H1 (cell line): ENCODE measurements at regions not wholly inside any gene's neighbourhood (a gene's known extent, or its start where the extent isn't known, plus 50 kb on each side); places are given as distances from the start of the nearest gene placed in this dataset.

Experiments used
- CTCF ChIA-PET: fragments of 300-600 bp; sonication (Branson Sonifier 250); formaldehyde crosslinking; loops from one replicate; lab custom pipeline; 2021; ENCODE audit not compliant: partially characterized antibody; lab: Charles Lee
- POLR2A ChIA-PET: fragments of 300-600 bp; sonication (Branson Sonifier 250); formaldehyde crosslinking; loops from one replicate; lab custom pipeline; 2021; ENCODE audit warnings: inconsistent platforms; ENCODE audit not compliant: partially characterized antibody; lab: Charles Lee
- DNase-seq, 2 experiments: peaks; one replicate each; pipeline versions ENCODE4 v3.0.0 to v3.0.0-alpha.2; 2010 to 2022; ENCODE audit warnings: low spot score in 2 of 2, low read depth in 1 of 2, mixed read lengths in 1 of 2
- FAIRE-seq: peaks from 2 replicates; lab custom pipeline; 2011; peaks lifted over from hg19 to GRCh38; lab: Jason Lieb, UNC
- H2AFZ ChIP-seq: 2 replicates; pipeline ENCODE4 v1.8.1; 2012; ENCODE audit warnings: low read length, inconsistent platforms
- H2AK5ac ChIP-seq: 2 replicates; pipeline ENCODE4 v1.6.1; 2013; ENCODE audit warnings: low read depth, low read length
- H2BK120ac ChIP-seq: replicated peaks from 2 replicates; pipeline ENCODE3; 2013; ENCODE audit warnings: low read depth, low read length, inconsistent platforms
- H2BK12ac ChIP-seq: 2 replicates; pipeline ENCODE4 v1.6.1; 2013; ENCODE audit warnings: low read depth, low read length
- H2BK15ac ChIP-seq: 2 replicates; pipeline ENCODE4 v1.6.1; 2013; ENCODE audit warnings: low read length
- H2BK20ac ChIP-seq: 2 replicates; pipeline ENCODE4 v1.6.1; 2013; ENCODE audit warnings: low read length
- H2BK5ac ChIP-seq: 2 replicates; pipeline ENCODE4 v1.6.1; 2013; ENCODE audit warnings: low read depth, low read length
- H3K14ac ChIP-seq: 2 replicates; pipeline ENCODE4 v1.6.1; 2013; ENCODE audit warnings: inconsistent platforms; ENCODE audit not compliant: insufficient read length
- H3K18ac ChIP-seq: 2 replicates; pipeline ENCODE4 v1.6.1; 2013; ENCODE audit warnings: low read length; ENCODE audit errors: extremely low read depth
- H3K23ac ChIP-seq: 2 replicates; pipeline ENCODE4 v1.6.1; 2013; ENCODE audit warnings: inconsistent platforms; ENCODE audit not compliant: insufficient read length
- H3K23me2 ChIP-seq: 2 replicates; pipeline ENCODE4 v1.6.1; 2013; ENCODE audit warnings: low read depth, low read length
- H3K27ac ChIP-seq: 2 replicates; pipeline ENCODE4 v1.6.1; 2011; ENCODE audit warnings: low read depth, low read length, inconsistent platforms
- H3K27me3 ChIP-seq, 4 experiments: replicated peaks in 1 of 4; 1 replicate in 1 of 4; 2 replicates in 3 of 4; pipeline versions ENCODE4 v1.6.1 to v1.8.1; 2011 to 2013; ENCODE audit warnings: low read length in 3 of 4, mild to moderate bottlenecking in 3 of 4, inconsistent platforms in 2 of 4, mixed read lengths in 2 of 4, moderate library complexity in 1 of 4; ENCODE audit not compliant: control insufficient read depth in 3 of 4, insufficient read depth in 3 of 4; ENCODE audit errors: extremely low read depth in 1 of 4
- H3K36me3 ChIP-seq, 4 experiments: 2 replicates each; pipeline versions ENCODE4 v1.6.1 to v1.8.1; 2011 to 2013; ENCODE audit warnings: mild to moderate bottlenecking in 4 of 4, low read length in 3 of 4, moderate library complexity in 2 of 4, control low read depth in 1 of 4, inconsistent platforms in 1 of 4; ENCODE audit not compliant: insufficient read depth in 4 of 4, control insufficient read depth in 2 of 4
- H3K4ac ChIP-seq: replicated peaks from 2 replicates; pipeline ENCODE3; 2013; ENCODE audit warnings: low read length, low read depth, mixed read lengths, inconsistent platforms; ENCODE audit not compliant: insufficient read length
- H3K4me1 ChIP-seq, 4 experiments: replicated peaks in 1 of 4; 1 replicate in 1 of 4; 2 replicates in 3 of 4; pipeline versions ENCODE4 v1.6.1 to v1.8.1; 2011 to 2013; ENCODE audit warnings: low read length in 3 of 4, inconsistent platforms in 2 of 4, mixed read lengths in 1 of 4; ENCODE audit not compliant: insufficient read depth in 4 of 4, control insufficient read depth in 3 of 4
- H3K4me2 ChIP-seq, 2 experiments: 2 replicates each; pipeline versions ENCODE4 v1.6.1 to v1.8.1; 2011 to 2013; ENCODE audit warnings: low read depth in 2 of 2, low read length in 2 of 2, control low read depth in 1 of 2, inconsistent platforms in 1 of 2, mild to moderate bottlenecking in 1 of 2; ENCODE audit not compliant: insufficient read depth in 1 of 2
- H3K4me3 ChIP-seq, 4 experiments: fragments of 200-600, 300-600 bp in 1 of 4; sonication (generic), shearing (Covaris generic), sonication (Bioruptor Twin) in 1 of 4; 2 replicates each; pipeline versions ENCODE4 v1.5.1 to v1.8.1; 2011 to 2016; ENCODE audit warnings: low read length in 4 of 4, low read depth in 3 of 4, control low read depth in 2 of 4, inconsistent platforms in 2 of 4, mild to moderate bottlenecking in 2 of 4, mixed read lengths in 1 of 4, moderate library complexity in 1 of 4; ENCODE audit not compliant: insufficient read depth in 2 of 4; ENCODE audit errors: extremely low read depth in 1 of 4
- H3K56ac ChIP-seq: replicated peaks from 2 replicates; pipeline ENCODE3; 2013; ENCODE audit warnings: low read depth, mild to moderate bottlenecking, mixed read lengths, low read length, inconsistent platforms; ENCODE audit not compliant: insufficient read length
- H3K79me1 ChIP-seq: 2 replicates; pipeline ENCODE4 v1.6.1; 2013; ENCODE audit warnings: low read depth, low read length, control low read depth
- H3K79me2 ChIP-seq, 2 experiments: 2 replicates each; pipeline versions ENCODE4 v1.6.1 to v1.8.1; 2012 to 2013; ENCODE audit warnings: low read length in 2 of 2, mild to moderate bottlenecking in 2 of 2, inconsistent platforms in 1 of 2; ENCODE audit not compliant: insufficient read depth in 2 of 2, control insufficient read depth in 1 of 2
- H3K9ac ChIP-seq, 4 experiments: replicated peaks in 1 of 4; 1 replicate in 1 of 4; 2 replicates in 3 of 4; pipeline versions ENCODE4 v1.6.1 to v1.8.1; 2011 to 2013; ENCODE audit warnings: low read depth in 3 of 4, low read length in 3 of 4, control low read depth in 2 of 4, mild to moderate bottlenecking in 2 of 4, moderate library complexity in 2 of 4, inconsistent platforms in 1 of 4; ENCODE audit errors: extremely low read depth in 1 of 4
- H3K9me3 ChIP-seq, 2 experiments: 2 replicates each; pipeline versions ENCODE4 v1.6.1 to v1.8.1; 2012 to 2013; ENCODE audit warnings: mild to moderate bottlenecking in 2 of 2, moderate library complexity in 2 of 2, control low read depth in 1 of 2, inconsistent platforms in 1 of 2, low read depth in 1 of 2, low read length in 1 of 2, mixed read lengths in 1 of 2; ENCODE audit not compliant: insufficient read depth in 2 of 2
- H4K20me1 ChIP-seq, 2 experiments: replicated peaks in 1 of 2; 2 replicates each; pipeline versions ENCODE3 to v1.8.1; 2011 to 2013; ENCODE audit warnings: inconsistent platforms in 2 of 2, low read length in 2 of 2, mild to moderate bottlenecking in 1 of 2; ENCODE audit not compliant: insufficient read depth in 2 of 2, control insufficient read depth in 1 of 2
- H4K5ac ChIP-seq: 2 replicates; pipeline ENCODE4 v1.6.1; 2013; ENCODE audit warnings: low read length, low read depth, mixed read lengths, inconsistent platforms; ENCODE audit not compliant: insufficient read length
- H4K8ac ChIP-seq: 2 replicates; pipeline ENCODE4 v1.8.0; 2013; ENCODE audit warnings: mild to moderate bottlenecking, moderate library complexity, low read length, inconsistent platforms; ENCODE audit not compliant: insufficient read depth; ENCODE audit errors: extremely low read depth
- H4K91ac ChIP-seq: replicated peaks from 2 replicates; pipeline ENCODE3; 2013; ENCODE audit warnings: low read length, mixed read lengths, inconsistent platforms; ENCODE audit not compliant: insufficient read length
- KDM4A ChIP-seq: IDR thresholded peaks from one replicate; pipeline ENCODE4 v1.7.1; 2012; ENCODE audit warnings: low read depth, mild to moderate bottlenecking, moderate library complexity, low read length, inconsistent platforms; ENCODE audit not compliant: severe bottlenecking
- WGBS, 2 experiments: shearing (Covaris generic) in 1 of 2; methylation state at CpG; one replicate each; pipeline versions ENCODE4 v1.1.6 to v1.1.7; 2013 to 2015; ENCODE audit warnings: low lambda C conversion rate in 2 of 2, mixed read lengths in 2 of 2, inconsistent platforms in 1 of 2, low coverage in 1 of 2, missing lambda C conversion rate in 1 of 2; ENCODE audit not compliant: insufficient replicate concordance in 2 of 2, insufficient coverage in 1 of 2, insufficient read length in 1 of 2; ENCODE audit errors: extremely low coverage in 1 of 2, missing lambda C conversion rate in 1 of 2; 5-methylcytosine and 5-hydroxymethylcytosine counted together

- Histone ChIP-seq H3K23ac (no peak overlapping the region), H2BK15ac (no peak overlapping the region), H3K14ac (no peak overlapping the region), H4K20me1 (no peaks in the 10 kb centered on the region), H3K79me1 (no peaks in the 10 kb centered on the region), H3K4me2 (no peak overlapping the region), H3K9ac (no peak overlapping the region), H2AK5ac (no peak overlapping the region), H3K4me1 (no peaks in the 10 kb centered on the region), H3K18ac (no peak overlapping the region), H3K9me3 (no peaks in the 10 kb centered on the region), H2BK12ac (no peak overlapping the region), H3K23me2 (no peaks in the 10 kb centered on the region), H2BK120ac (no peak overlapping the region), H3K79me2 (no peaks in the 10 kb centered on the region), H4K5ac (no peak overlapping the region), H3K36me3 (no peaks in the 10 kb centered on the region), H3K27ac (no peak overlapping the region), H3K56ac (no peak overlapping the region), H3K27me3 (no peaks in the 10 kb centered on the region), H2BK5ac (no peak overlapping the region), H4K8ac (no peak overlapping the region), H3K4me3 (no peak overlapping the region), H4K91ac (no peak overlapping the region), H2AFZ (no peak overlapping the region), H2BK20ac (no peak overlapping the region), H3K4ac (no peak overlapping the region)
- FAIRE-seq (no peak), DNase-seq (no peak)
- WGBS, 2 experiments, result 86% methylated on average over 11 of the region's 11 CpGs; no CpG with 5 or more reads in 1 of the 2 experiments
- ChIA-PET CTCF (interaction anchor here (0.7 kb wide), 1 partner anchor 203 kb away, joined by 3 read pairs; no protein-coding TSS in a partner anchor), POLR2A (no interaction called here)
- no peak for TF ChIP-seq KDM4A
Observed at GRCh38 chr10:4353059-4353655, 472.9 kb upstream of the AKR1E2 start.
